H9 (cell line): ENCODE measurements at regions not wholly inside any gene's neighbourhood (a gene's known extent, or its start where the extent isn't known, plus 50 kb on each side); places are given as distances from the start of the nearest gene placed in this dataset.

Experiments used
- DNase-seq: peaks from one replicate; pipeline ENCODE4 v3.0.0-alpha.2; 2017
- H2AFZ ChIP-seq: one replicate; pipeline ENCODE4 v1.6.1; 2013; ENCODE audit warnings: mild to moderate bottlenecking, low read length, control low read depth, moderate library complexity
- H2AK5ac ChIP-seq: 2 replicates; pipeline ENCODE4 v1.6.1; 2013; ENCODE audit warnings: low read length, control low read depth, mixed read lengths; ENCODE audit not compliant: insufficient read length
- H2BK120ac ChIP-seq: one replicate; pipeline ENCODE4 v1.6.1; 2013; ENCODE audit warnings: low read depth, mild to moderate bottlenecking, low read length, control low read depth, inconsistent platforms; ENCODE audit not compliant: poor library complexity, severe bottlenecking
- H2BK12ac ChIP-seq: 2 replicates; pipeline ENCODE4 v1.6.1; 2013; ENCODE audit warnings: low read length, control low read depth, mixed read lengths, low read depth; ENCODE audit not compliant: insufficient read length
- H2BK15ac ChIP-seq: 2 replicates; pipeline ENCODE4 v1.6.1; 2013; ENCODE audit warnings: low read depth, low read length, control low read depth
- H2BK20ac ChIP-seq: one replicate; pipeline ENCODE4 v1.6.1; 2013; ENCODE audit warnings: low read depth, mild to moderate bottlenecking, low read length, control low read depth, inconsistent platforms; ENCODE audit not compliant: poor library complexity, severe bottlenecking
- H2BK5ac ChIP-seq: 2 replicates; pipeline ENCODE4 v1.6.1; 2013; ENCODE audit warnings: low read length, control low read depth, mixed read lengths; ENCODE audit not compliant: insufficient read length
- H3K14ac ChIP-seq: 2 replicates; pipeline ENCODE4 v1.6.1; 2013; ENCODE audit warnings: low read length, control low read depth; ENCODE audit not compliant: insufficient read depth
- H3K18ac ChIP-seq: 2 replicates; pipeline ENCODE4 v1.6.1; 2013; ENCODE audit warnings: low read depth, mild to moderate bottlenecking, mixed read lengths, low read length, control low read depth; ENCODE audit not compliant: insufficient read length
- H3K23ac ChIP-seq: 2 replicates; pipeline ENCODE4 v1.6.1; 2013; ENCODE audit warnings: low read length, control low read depth, mixed read lengths, low read depth; ENCODE audit not compliant: insufficient read length
- H3K23me2 ChIP-seq: 2 replicates; pipeline ENCODE4 v1.6.1; 2013; ENCODE audit warnings: low read depth, mild to moderate bottlenecking, mixed read lengths, low read length, control low read depth; ENCODE audit not compliant: insufficient read length, poor library complexity, severe bottlenecking
- H3K27ac ChIP-seq: 2 replicates; pipeline ENCODE4 v1.5.1; 2013; ENCODE audit warnings: low read length, control low read depth, mixed read lengths, low read depth; ENCODE audit not compliant: insufficient read length
- H3K27me3 ChIP-seq: 2 replicates; pipeline ENCODE4 v1.6.1; 2013; ENCODE audit warnings: low read length, control low read depth, inconsistent platforms; ENCODE audit not compliant: insufficient read depth
- H3K4ac ChIP-seq: 2 replicates; pipeline ENCODE4 v1.6.1; 2013; ENCODE audit warnings: low read depth, mild to moderate bottlenecking, control low read depth, inconsistent platforms, low read length, moderate library complexity
- H3K4me1 ChIP-seq: 2 replicates; pipeline ENCODE4 v1.6.1; 2013; ENCODE audit warnings: low read length, control low read depth, inconsistent platforms; ENCODE audit not compliant: insufficient read depth
- H3K4me2 ChIP-seq: 2 replicates; pipeline ENCODE4 v1.6.1; 2013; ENCODE audit warnings: low read length, control low read depth, mixed read lengths; ENCODE audit not compliant: insufficient read length, insufficient read depth
- H3K56ac ChIP-seq: 2 replicates; pipeline ENCODE4 v1.6.1; 2013; ENCODE audit warnings: low read depth, mild to moderate bottlenecking, mixed read lengths, low read length, control low read depth; ENCODE audit not compliant: insufficient read length
- H3K79me1 ChIP-seq: 2 replicates; pipeline ENCODE4 v1.6.1; 2013; ENCODE audit warnings: low read depth, mild to moderate bottlenecking, moderate library complexity, low read length, control low read depth, inconsistent platforms; ENCODE audit not compliant: insufficient read depth, poor library complexity, severe bottlenecking
- H3K79me2 ChIP-seq: 2 replicates; pipeline ENCODE4 v1.6.1; 2013; ENCODE audit warnings: low read length, control low read depth, inconsistent platforms; ENCODE audit not compliant: insufficient read depth
- H3K9ac ChIP-seq: 2 replicates; pipeline ENCODE4 v1.6.1; 2013; ENCODE audit warnings: low read length, control low read depth, mixed read lengths; ENCODE audit not compliant: insufficient read length; ENCODE audit errors: extremely low read depth
- H3K9me3 ChIP-seq: one replicate; pipeline ENCODE4 v1.6.1; 2013; ENCODE audit warnings: low read depth, low read length, inconsistent platforms; ENCODE audit not compliant: control insufficient read depth
- H3T11ph ChIP-seq: one replicate; pipeline ENCODE4 v1.6.1; 2013; ENCODE audit warnings: mild to moderate bottlenecking, low read length, control low read depth, inconsistent platforms
- H4K20me1 ChIP-seq: one replicate; pipeline ENCODE4 v1.6.1; 2013; ENCODE audit not compliant: control insufficient read depth, insufficient read length, insufficient read depth
- H4K5ac ChIP-seq: 2 replicates; pipeline ENCODE4 v1.6.1; 2013; ENCODE audit warnings: low read depth, mild to moderate bottlenecking, mixed read lengths, low read length, control low read depth; ENCODE audit not compliant: insufficient read length
- H4K8ac ChIP-seq: replicated peaks from 2 replicates; pipeline ENCODE4 v1.6.1; 2013; ENCODE audit warnings: low read length, control low read depth, mixed read lengths, low read depth; ENCODE audit not compliant: insufficient read length
- H4K91ac ChIP-seq: 2 replicates; pipeline ENCODE4 v1.6.1; 2013; ENCODE audit warnings: low read depth, mild to moderate bottlenecking, moderate library complexity, mixed read lengths, low read length, control low read depth; ENCODE audit not compliant: insufficient read length
- H3K27ac Mint-ChIP-seq, 3 experiments: 2 replicates in 2 of 3; 3 replicates in 1 of 3; pipeline ENCODE4 v1.8.0; 2020 to 2021; ENCODE audit warnings: mixed read lengths in 3 of 3, mild to moderate bottlenecking in 1 of 3, moderate library complexity in 1 of 3
- H3K27me3 Mint-ChIP-seq: 2 replicates; pipeline ENCODE4 v1.8.0; 2021; ENCODE audit warnings: low read depth, mild to moderate bottlenecking, moderate library complexity, mixed read lengths
- H3K36me3 Mint-ChIP-seq, 3 experiments: 2 replicates in 2 of 3; 3 replicates in 1 of 3; pipeline ENCODE4 v1.8.0; 2020 to 2021; ENCODE audit warnings: low read depth in 3 of 3, mixed read lengths in 3 of 3; ENCODE audit not compliant: insufficient read depth in 1 of 3
- H3K4me1 Mint-ChIP-seq, 2 experiments: 2 replicates each; pipeline ENCODE4 v1.8.0; 2020; ENCODE audit warnings: mixed read lengths in 2 of 2
- H3K4me3 Mint-ChIP-seq, 2 experiments: 2 replicates in 1 of 2; 3 replicates in 1 of 2; pipeline ENCODE4 v1.8.0; 2020 to 2021; ENCODE audit warnings: mild to moderate bottlenecking in 2 of 2, mixed read lengths in 2 of 2, moderate library complexity in 1 of 2
- H3K9me3 Mint-ChIP-seq, 2 experiments: 2 replicates in 1 of 2; 3 replicates in 1 of 2; pipeline ENCODE4 v1.8.0; 2020; ENCODE audit warnings: mild to moderate bottlenecking in 2 of 2, mixed read lengths in 2 of 2, moderate library complexity in 1 of 2
- whole genome bisulfite sequencing: extraction: QIAGEN DNeasy Blood & Tissue Kit; methylation state at CpG from one replicate; pipeline ENCODE4 v1.1.7; 2013; ENCODE audit warnings: missing lambda C conversion rate, low lambda C conversion rate, mixed read lengths; ENCODE audit not compliant: insufficient read length; ENCODE audit errors: extremely low coverage; 5-methylcytosine and 5-hydroxymethylcytosine counted together
- TF ChIP-seq, protein P1 (sequence below): fragments of 200-600 bp; sonication (generic); conservative IDR thresholded peaks from 3 replicates; pipeline ENCODE4 v1.8.0; 2021; ENCODE audit warnings: antibody characterized with exemption, mild to moderate bottlenecking

- Histone ChIP-seq H2BK5ac (no peak overlapping the region), H3K23me2 (no peaks in the 10 kb centered on the region), H3K4me1 (no peaks in the 10 kb centered on the region), H3K56ac (no peak overlapping the region), H3T11ph (no peak overlapping the region), H2BK120ac (no peak overlapping the region), H4K5ac (no peak overlapping the region), H3K9me3 (peaks cover 14% of the 10 kb centered on the region), H2BK15ac (no peak overlapping the region), H3K14ac (no peak overlapping the region), H3K79me2 (no peaks in the 10 kb centered on the region), H3K4ac (no peak overlapping the region), H3K9ac (no peak overlapping the region), H3K4me2 (no peak overlapping the region), H2AK5ac (no peak overlapping the region), H3K27ac (no peak overlapping the region), H3K18ac (no peak overlapping the region), H4K8ac (no peak overlapping the region), H3K79me1 (no peaks in the 10 kb centered on the region), H2AFZ (no peak overlapping the region), H2BK12ac (no peak overlapping the region), H3K27me3 (no peaks in the 10 kb centered on the region), H3K23ac (no peak overlapping the region), H2BK20ac (no peak overlapping the region), H4K91ac (no peak overlapping the region), H4K20me1 (no peaks in the 10 kb centered on the region)
- WGBS = no CpG with 5 or more reads among the region's 3 CpGs
- DNase-seq = no peak
- H3K9me3 Mint-ChIP-seq = peaks cover 14 to 18% of the 10 kb centered on the region in 2 experiments
- H3K4me1 Mint-ChIP-seq = no peaks in the 10 kb centered on the region
- H3K4me3 Mint-ChIP-seq = no peak overlapping the region
- H3K27me3 Mint-ChIP-seq = no peaks in the 10 kb centered on the region
- no peak overlapping the region; a peak in 1 of 7 replicates for H3K27ac Mint-ChIP-seq
- H3K36me3 Mint-ChIP-seq = peaks cover 6 to 17% (median 16%) of the 10 kb centered on the region in 3 experiments
- TF ChIP-seq, protein P1, sequence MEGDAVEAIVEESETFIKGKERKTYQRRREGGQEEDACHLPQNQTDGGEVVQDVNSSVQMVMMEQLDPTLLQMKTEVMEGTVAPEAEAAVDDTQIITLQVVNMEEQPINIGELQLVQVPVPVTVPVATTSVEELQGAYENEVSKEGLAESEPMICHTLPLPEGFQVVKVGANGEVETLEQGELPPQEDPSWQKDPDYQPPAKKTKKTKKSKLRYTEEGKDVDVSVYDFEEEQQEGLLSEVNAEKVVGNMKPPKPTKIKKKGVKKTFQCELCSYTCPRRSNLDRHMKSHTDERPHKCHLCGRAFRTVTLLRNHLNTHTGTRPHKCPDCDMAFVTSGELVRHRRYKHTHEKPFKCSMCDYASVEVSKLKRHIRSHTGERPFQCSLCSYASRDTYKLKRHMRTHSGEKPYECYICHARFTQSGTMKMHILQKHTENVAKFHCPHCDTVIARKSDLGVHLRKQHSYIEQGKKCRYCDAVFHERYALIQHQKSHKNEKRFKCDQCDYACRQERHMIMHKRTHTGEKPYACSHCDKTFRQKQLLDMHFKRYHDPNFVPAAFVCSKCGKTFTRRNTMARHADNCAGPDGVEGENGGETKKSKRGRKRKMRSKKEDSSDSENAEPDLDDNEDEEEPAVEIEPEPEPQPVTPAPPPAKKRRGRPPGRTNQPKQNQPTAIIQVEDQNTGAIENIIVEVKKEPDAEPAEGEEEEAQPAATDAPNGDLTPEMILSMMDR = no peak
Measured at GRCh38 chr6:140380427-140381218, 1006.2 kb upstream of the CITED2 start.
